Stomach (tissue), 4 donors: ENCODE measurements at regions not wholly inside any gene's neighbourhood (a gene's known extent, or its start where the extent isn't known, plus 50 kb on each side); places are given as distances from the start of the nearest gene placed in this dataset.
A peak's percentile ranks its signal among the peaks of the same experiment; 100 is the strongest.

ENCODE experiments used
- POLR2AphosphoS5 ChIP-seq, 3 donors: sonication (generic); formaldehyde crosslinking; IDR thresholded peaks; one replicate each; pipeline ENCODE4 v1.6.1; 2016; ENCODE audit warnings: antibody characterized with exemption in 3 of 3
- TF ChIP-seq, protein P1 (sequence below), 7 experiments: fragments of 450-650 bp in 4 of 7; fragments of 200-600 bp in 3 of 7; sonication (generic) in 3 of 7; IDR thresholded peaks; one replicate each; pipeline ENCODE4 v1.5.1; 2016 to 2019; ENCODE audit warnings: antibody characterized with exemption in 7 of 7, control low read depth in 2 of 7, mild to moderate bottlenecking in 1 of 7

DNA sequence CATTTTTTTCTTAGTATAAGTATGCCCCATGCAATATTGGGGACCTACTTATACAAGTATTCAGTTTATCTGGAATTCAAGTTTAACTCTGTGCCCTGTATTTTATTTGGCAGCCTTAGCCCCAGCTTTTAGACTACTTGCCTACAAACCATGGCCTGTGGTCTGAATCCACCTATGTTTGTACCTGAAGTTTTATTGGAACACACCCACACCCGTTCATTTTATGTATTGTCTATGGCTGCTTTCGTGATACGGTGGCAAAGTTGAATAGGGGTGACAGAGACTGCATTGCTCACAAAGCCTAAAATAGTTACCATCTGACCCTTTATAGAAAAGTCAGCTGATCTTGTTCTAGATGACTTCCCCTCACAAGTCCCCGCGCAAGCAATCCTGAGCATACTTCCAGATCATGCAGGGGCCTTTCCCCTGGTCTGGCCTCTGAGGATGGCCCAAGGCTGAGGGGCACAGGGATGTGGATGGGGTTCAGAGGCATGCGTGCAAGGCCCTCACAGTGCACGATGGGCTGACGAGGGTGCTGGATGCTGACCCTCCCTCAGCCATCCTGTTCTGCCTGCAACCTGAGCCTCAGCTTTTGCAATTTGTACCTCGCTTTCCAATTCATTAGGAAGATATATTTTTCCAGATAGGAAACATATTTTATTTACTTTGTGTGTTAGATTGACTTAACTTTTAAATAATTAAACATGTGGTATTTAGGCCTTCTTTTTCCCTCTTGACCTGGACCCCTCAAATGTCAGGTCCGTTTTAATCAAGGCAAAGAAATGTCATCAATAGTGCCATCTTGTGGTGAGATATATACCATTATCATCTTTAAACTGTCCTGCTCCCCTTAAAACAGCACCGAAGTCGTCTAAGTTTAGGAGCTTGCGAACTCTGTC is 527.3 kb upstream of the CCDC196 start:
- TF ChIP-seq, protein P1, sequence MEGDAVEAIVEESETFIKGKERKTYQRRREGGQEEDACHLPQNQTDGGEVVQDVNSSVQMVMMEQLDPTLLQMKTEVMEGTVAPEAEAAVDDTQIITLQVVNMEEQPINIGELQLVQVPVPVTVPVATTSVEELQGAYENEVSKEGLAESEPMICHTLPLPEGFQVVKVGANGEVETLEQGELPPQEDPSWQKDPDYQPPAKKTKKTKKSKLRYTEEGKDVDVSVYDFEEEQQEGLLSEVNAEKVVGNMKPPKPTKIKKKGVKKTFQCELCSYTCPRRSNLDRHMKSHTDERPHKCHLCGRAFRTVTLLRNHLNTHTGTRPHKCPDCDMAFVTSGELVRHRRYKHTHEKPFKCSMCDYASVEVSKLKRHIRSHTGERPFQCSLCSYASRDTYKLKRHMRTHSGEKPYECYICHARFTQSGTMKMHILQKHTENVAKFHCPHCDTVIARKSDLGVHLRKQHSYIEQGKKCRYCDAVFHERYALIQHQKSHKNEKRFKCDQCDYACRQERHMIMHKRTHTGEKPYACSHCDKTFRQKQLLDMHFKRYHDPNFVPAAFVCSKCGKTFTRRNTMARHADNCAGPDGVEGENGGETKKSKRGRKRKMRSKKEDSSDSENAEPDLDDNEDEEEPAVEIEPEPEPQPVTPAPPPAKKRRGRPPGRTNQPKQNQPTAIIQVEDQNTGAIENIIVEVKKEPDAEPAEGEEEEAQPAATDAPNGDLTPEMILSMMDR (IDR thresholded peaks at IDR 0.05): peak in 5 of 7 experiments; percentile 10 to 54 (median 46)
- TF ChIP-seq POLR2AphosphoS5 (IDR thresholded peaks at IDR 0.05): no peak
